Vagina (tissue), 2 donors: ENCODE measurements at regions not wholly inside any gene's neighbourhood (a gene's known extent, or its start where the extent isn't known, plus 50 kb on each side); places are given as distances from the start of the nearest gene placed in this dataset.

Experiments
- CTCF ChIP-seq, 3 experiments: fragments of 450-650 bp in 2 of 3; fragments of 200-600 bp in 1 of 3; sonication (generic) in 1 of 3; IDR thresholded peaks; one replicate each; pipeline ENCODE4 v1.5.1; 2017 to 2019; ENCODE audit warnings: antibody characterized with exemption in 3 of 3, mild to moderate bottlenecking in 2 of 3, moderate library complexity in 2 of 3
- POLR2A ChIP-seq, 2 donors: fragments of 450-650 bp; IDR thresholded peaks; one replicate each; pipeline ENCODE4 v1.6.1; 2017; ENCODE audit warnings: antibody characterized with exemption in 2 of 2, mild to moderate bottlenecking in 2 of 2, moderate library complexity in 2 of 2

- TF ChIP-seq CTCF (IDR thresholded peaks at IDR 0.05) (no peak), POLR2A (IDR thresholded peaks at IDR 0.05) (no peak)
Observed at GRCh38 chr15:92247649-92248242, 145.9 kb upstream of the ST8SIA2 start.
